GM18519 (cell line): ENCODE measurements at regions not wholly inside any gene's neighbourhood (a gene's known extent, or its start where the extent isn't known, plus 50 kb on each side); places are given as distances from the start of the nearest gene placed in this dataset.

Experiments
- ATAC-seq: cut with Tn5 transposase; IDR thresholded peaks from one replicate; pipeline ENCODE4 v1.9.1; 2021; ENCODE audit warnings: mild to moderate bottlenecking, moderate library complexity; ENCODE audit not compliant: unreplicated experiment, low FRiP score

GRCh38 chr5:8306288-8306896, 437.4 kb downstream of the MTRR start:
- ATAC-seq = no peak

DNA sequence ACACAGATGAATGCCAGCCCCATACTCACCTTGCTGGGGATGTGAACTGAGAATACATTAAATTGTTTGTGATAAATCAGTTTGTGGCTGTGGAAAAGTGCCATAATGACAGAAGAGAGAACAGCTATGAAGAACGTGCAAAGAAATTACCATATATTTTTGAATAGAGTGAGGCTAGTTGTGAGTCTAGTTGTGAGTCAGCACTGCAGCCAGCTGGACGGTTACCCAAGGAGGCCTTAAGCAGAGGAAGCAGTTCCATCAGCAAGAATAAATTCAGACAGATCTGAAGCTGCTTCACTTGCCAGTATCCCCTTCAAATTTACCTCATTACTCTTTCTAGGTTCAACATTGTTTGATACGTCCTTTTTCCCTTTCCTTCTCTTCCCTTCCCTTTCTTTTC, 446.0 kb downstream of the MTRR start:
- no peak for ATAC-seq

DNA sequence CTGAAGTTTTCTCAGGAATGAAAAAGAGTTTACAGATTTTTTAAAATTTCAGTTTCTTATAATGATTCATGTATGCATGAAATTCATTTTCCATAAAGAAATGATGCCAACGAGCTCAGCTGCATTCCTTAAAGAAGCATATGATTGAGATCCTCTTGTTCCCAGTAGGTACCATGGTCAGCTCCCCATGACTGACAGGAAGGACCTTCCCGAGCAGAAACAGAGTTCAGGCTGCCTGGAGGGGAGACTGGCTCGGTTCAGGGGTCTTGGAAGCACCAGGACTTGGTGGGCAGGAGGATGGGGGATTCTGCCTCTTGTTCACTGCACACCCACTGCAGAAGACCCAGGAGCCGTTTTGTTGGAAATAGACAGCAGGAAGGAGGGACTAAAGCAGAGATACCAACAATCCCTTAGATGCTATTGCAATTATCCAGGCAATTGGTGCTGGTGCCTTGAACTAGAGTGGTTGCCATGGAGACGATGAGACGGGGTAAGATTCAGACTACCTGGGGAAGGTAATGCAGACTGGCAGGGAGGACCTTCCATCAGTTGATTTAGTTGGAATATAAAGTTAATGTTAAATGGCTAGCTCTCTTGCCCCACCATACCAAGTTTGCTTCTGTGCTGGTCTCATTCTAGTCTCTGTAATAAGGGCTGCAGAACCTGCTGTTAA, 447.8 kb downstream of the MTRR start:
- no peak for ATAC-seq

DNA sequence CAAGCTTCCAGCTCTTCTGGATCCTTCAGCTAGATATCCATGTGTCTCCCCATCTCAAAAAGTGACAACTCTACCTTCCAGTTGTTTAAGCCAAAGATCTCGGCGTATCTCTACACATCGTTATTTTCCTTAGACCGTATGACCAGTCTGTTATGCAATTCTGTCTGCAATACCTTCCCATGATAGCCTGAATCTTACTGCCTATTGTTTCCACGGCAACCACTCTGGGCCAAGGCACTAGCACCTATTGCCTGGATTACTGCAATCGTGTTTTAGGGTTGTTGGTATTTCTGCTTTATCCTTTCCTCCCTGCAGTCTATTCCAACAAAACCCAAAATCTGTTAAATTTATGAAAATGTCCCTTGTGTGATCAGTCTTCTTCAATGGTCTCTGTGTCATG, 448.4 kb downstream of the MTRR start:
- ATAC-seq = no peak

DNA sequence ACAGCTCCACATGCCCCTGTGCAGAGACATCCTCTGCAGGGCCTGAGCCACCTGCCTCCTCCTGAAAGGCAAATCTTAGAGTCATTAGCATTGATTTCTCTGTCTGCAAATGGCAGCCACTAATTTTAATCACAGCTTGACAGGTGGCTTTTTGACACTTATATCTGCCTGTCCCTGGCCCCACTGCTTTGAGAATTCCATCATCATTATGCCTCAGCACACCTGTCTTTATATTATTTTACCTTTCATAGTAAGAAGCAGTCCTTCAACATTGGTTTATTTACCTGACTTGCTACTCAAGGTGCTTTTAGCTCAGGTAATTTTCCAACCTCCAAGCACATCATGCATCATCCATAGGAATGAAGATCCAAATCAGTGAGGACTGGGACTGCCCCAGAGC, 451.3 kb downstream of the MTRR start:
- no peak for ATAC-seq

GRCh38 chr5:8321272-8321671, 452.3 kb downstream of the MTRR start:
- no peak for ATAC-seq

DNA sequence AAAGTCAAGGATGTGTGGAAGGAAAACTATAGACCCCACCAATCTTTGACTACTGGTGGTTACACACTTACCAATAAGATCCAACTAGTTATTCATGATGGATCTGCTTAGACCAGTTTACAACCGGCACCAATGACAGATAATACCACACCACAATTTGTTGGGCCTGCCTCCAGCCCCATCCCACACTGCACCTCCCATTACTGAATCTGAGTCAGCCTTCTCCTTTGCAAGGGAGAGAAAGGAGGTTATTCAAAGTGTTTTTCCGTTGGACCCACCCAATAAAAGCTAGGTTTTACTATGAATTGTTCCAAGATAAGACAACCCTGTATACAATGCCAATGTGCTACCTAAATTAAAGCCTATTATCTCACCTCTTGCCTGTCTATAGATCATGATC, 453.5 kb downstream of the MTRR start:
- no peak for ATAC-seq

GRCh38 chr5:8327016-8327415, 458.1 kb downstream of the MTRR start:
- ATAC-seq = no peak

DNA sequence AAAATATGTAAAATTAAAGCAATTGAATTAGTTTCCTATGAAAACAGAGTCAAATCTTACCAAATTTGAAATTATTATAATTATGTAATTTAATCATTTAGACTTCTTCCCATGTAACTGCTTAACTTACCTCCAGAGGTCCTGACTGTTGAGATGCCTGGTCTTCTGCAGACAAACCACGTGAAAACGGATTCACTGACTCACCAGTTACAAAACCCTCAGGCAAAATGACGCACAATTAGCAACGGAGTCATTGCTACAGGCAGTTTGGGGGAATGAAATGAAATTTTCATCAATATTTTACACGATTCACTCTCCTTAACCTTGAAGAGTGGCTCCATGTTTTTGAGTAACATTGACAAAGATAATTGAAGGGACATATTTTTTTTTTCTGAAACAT, 460.8 kb downstream of the MTRR start:
- no peak for ATAC-seq

DNA sequence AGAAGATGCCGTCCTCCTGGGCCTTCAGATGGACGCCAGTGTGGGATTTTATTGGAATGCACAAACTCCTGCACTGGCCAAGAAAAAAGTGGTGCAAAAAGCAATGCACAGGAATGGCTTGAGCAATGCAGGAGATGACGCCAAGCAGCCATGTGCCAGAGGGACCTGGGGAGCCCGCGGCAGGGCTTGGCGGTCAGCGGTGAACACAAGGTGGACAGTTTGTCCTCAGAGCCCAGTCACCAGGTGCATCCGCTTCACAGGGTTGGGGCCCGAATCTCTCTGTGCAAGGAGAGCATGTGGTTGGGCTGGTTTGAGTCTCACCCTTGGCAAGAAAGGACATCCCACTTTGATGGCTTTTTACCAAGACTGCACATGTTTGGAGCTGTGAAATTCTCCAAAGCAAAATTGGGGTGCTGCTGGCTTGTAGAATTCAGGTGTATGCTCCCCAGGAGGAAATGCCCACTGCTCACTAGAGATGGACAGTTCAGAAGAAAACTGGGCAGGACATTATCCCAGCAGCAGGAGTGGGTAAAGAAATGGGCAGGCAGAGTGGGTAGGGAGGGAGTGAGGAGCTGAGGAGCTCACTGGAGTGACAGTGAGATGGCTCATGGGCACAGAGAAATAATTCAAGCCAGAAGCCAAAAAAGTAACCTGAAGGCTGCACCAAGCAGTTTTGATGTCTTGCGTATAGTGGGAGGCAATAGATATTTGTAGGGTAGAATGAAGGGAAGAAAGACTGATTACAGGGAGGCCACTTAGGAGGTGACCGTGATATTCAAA, 463.9 kb downstream of the MTRR start:
- ATAC-seq = no peak

DNA sequence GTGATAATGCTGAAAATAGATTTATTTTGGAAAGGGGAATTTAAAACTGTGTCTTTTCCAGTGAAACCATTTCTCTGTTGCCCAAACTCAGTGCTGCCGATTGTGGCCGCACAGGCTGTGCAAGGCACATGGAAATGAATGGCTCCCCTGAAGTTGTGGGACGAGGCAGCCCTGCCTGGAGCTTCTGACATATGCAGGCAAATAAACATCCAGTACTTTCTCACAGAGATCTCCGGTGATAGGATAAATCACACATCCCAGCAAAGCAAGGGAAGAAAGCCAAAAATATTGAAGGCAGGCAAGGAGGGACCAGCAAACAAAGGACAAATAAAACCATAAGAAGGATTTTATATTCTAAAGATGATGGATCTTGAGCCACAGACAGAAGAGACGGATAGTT, 464.5 kb downstream of the MTRR start:
- no peak for ATAC-seq

- no peak for ATAC-seq
These were observed 465.0 kb downstream of the MTRR start for GRCh38 chr5:8333977-8334376.

GRCh38 chr5:8340261-8340660, 471.3 kb downstream of the MTRR start:
- no peak for ATAC-seq

- ATAC-seq = no peak
These were observed 471.9 kb downstream of the MTRR start for GRCh38 chr5:8340739-8341344.

DNA sequence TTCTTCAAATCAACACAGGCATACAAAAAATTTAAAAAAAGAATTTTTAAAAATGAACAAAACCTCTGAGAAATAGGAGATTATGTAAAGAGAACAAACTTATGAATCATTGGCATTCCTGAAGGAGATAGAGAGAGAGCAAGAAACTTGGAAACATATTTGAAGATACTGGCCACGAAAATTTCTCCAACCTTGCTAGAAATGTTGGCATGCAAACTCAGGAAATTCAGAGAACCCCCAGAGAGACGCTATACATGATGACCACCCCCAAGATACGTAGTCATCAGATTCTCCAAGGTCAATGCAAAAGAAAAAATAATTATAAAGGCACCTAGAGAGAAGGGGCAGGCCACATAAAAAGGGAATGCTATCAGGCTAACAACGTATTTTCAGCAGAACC, 472.5 kb downstream of the MTRR start:
- no peak for ATAC-seq

- ATAC-seq = no peak
These were observed 479.0 kb downstream of the MTRR start for GRCh38 chr5:8347984-8348383.

GRCh38 chr5:8349855-8350254, 480.9 kb downstream of the MTRR start:
- ATAC-seq = peak; percentile 97

DNA sequence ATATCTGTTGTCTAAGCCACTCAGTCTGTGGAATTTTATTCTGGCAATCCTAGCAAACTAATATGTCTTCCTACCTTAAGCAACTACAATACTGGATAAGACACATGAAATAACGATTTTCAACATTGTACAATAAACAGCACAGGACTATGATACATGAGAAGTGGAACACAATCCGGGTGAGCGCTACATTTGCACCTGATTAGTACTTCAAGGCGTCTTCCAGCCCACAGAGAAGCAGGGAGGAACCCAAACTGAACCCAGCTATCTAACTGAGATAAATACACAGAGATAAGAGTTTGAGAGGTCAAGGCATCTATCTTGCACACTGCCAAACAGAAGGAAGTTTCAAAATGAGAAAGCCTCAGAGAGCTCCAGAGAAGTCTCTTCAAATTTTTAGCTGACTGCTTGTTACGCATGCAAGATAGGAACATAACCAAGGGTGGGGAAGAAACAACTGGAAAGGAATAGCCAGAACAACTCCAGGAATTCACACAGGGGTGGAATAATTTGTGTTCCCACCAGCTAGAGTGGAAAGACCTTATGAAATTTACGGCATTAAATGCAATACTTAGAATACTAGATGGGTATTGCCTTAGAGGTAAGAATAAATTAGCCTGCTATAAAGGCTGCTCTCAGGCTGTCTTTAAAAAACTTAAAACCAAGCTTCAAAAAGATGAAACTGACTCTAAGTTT, 481.8 kb downstream of the MTRR start:
- ATAC-seq = no peak

- ATAC-seq = no peak
These were observed 487.0 kb downstream of the MTRR start for GRCh38 chr5:8355981-8356380.

GRCh38 chr5:8360012-8360411, 491.1 kb downstream of the MTRR start:
- ATAC-seq = no peak

DNA sequence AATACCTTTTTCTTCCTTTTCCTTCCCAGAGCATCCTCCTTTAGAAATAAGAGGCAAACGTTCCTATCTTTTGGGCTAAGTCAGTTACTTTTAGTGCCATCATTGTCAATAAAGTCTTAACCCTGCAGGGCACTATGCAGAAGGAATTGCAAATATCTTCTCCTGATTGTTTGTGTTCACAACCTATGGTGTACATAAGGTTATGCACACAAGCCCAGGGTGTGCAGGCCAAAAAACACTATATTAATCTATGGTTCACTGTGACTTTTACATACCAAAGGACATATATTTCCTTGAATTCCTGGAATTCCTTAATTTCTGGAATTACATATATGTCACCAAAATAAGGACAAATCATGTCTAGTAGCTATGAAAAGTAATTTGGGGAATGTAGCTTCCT, 493.5 kb downstream of the MTRR start:
- ATAC-seq = no peak
